Fibroblast of villous mesenchyme (primary cell): ENCODE measurements at regions not wholly inside any gene's neighbourhood (a gene's known extent, or its start where the extent isn't known, plus 50 kb on each side); places are given as distances from the start of the nearest gene placed in this dataset.
"Not testable (repeated sequence)": the region's sequence is repeated elsewhere in the genome, so short reads cannot be mapped to it uniquely, and the experiment has no call there.

Experiments used
- DNase-seq: peaks from one replicate; pipeline ENCODE4 v3.0.0-alpha.2; 2010; ENCODE audit warnings: low read depth
- H3K4me3 ChIP-seq: 2 replicates; pipeline ENCODE4 v1.5.1; 2011; ENCODE audit warnings: low read depth, mild to moderate bottlenecking, low read length
- TF ChIP-seq, protein P1 (sequence below): IDR thresholded peaks from 2 replicates; pipeline ENCODE4 v1.5.1; 2012; ENCODE audit warnings: low read depth, mild to moderate bottlenecking, low read length; ENCODE audit not compliant: insufficient read depth

- DNase-seq: no peak
- TF ChIP-seq, protein P1, sequence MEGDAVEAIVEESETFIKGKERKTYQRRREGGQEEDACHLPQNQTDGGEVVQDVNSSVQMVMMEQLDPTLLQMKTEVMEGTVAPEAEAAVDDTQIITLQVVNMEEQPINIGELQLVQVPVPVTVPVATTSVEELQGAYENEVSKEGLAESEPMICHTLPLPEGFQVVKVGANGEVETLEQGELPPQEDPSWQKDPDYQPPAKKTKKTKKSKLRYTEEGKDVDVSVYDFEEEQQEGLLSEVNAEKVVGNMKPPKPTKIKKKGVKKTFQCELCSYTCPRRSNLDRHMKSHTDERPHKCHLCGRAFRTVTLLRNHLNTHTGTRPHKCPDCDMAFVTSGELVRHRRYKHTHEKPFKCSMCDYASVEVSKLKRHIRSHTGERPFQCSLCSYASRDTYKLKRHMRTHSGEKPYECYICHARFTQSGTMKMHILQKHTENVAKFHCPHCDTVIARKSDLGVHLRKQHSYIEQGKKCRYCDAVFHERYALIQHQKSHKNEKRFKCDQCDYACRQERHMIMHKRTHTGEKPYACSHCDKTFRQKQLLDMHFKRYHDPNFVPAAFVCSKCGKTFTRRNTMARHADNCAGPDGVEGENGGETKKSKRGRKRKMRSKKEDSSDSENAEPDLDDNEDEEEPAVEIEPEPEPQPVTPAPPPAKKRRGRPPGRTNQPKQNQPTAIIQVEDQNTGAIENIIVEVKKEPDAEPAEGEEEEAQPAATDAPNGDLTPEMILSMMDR: no peak
- H3K4me3 ChIP-seq: no peak overlapping the region
Observed at GRCh38 chr1:29756901-29757725, 520.8 kb downstream of the PTPRU start.

DNA sequence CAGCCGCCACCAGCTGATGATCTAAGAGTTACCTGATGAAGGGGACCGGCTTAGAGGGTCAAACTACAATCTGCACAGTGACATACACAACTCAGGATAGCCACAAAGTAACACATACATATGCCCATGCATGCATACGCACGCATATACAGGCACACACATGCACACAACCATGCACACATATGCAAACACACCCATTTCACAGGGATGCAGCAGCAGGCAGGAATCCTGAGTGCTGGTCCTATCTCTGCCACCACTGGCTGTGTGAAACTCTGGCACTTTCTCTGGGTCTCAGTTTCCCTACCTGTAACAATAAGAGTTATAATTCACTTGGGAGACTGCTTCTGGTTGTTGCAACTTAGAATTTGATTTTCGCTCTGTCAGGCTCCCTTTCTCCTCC lies 520.2 kb downstream of the PTPRU start:
- DNase-seq: no peak
- H3K4me3 ChIP-seq: no peak overlapping the region
- TF ChIP-seq, protein P1: no peak

- no peak overlapping the region for H3K4me3 ChIP-seq
- TF ChIP-seq, protein P1: no peak
- DNase-seq: no peak
Observed at GRCh38 chr1:29756085-29756484, 519.8 kb downstream of the PTPRU start.

GRCh38 chr1:29755412-29756015 lies 519.2 kb downstream of the PTPRU start:
- not testable (repeated sequence) for H3K4me3 ChIP-seq, DNase-seq

DNA sequence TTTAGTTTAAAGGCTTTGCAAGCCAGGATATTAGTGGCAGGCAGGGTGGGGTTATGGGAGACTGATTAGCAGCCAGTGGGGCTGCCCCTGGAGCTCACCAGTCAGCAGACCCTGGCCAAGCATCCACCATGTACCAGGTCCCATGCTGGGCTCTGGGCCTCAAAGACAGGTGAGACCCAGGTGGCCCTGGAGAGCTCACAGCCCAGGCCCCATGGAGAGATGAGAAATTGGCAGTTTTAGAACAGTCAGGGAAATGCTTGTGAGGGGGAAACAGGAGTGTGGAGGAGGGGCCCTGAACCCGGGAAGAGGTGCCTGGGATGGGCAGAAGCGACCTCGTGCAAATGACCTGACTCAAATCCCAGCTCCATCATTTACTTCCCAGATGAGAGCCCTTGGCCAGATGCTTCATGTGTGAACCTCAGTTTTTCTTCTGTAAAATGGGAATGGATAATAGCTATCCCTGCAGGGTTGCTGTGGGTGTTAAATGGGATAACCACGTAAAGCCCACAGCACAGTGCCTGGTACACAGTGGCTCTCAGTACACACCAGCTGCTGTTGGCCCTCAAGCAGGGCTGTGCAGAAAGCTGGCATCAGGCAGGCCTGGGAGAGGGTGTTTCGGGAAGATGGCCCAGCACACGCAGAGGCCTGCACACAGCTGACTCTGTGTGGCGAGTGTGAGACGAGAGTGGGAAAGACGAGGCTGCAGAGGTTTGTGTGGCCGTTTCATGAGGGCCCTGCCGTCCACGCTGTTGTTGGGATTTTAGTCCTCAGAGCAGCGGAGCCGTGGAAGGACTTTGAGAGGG lies 518.5 kb downstream of the PTPRU start:
- no peak overlapping the region for H3K4me3 ChIP-seq
- DNase-seq: no peak
- TF ChIP-seq, protein P1: no peak

GRCh38 chr1:29753771-29754572 lies 517.6 kb downstream of the PTPRU start:
- H3K4me3 ChIP-seq: no peak overlapping the region
- TF ChIP-seq, protein P1: no peak
- no peak for DNase-seq
